PC-9 (cell line): ENCODE measurements at regions not wholly inside any gene's neighbourhood (a gene's known extent, or its start where the extent isn't known, plus 50 kb on each side); places are given as distances from the start of the nearest gene placed in this dataset.

Experiments
- EZH2 ChIP-seq: fragments of 200-600 bp; sonication (generic); IDR thresholded peaks from 2 replicates; pipeline ENCODE4 v1.8.0; 2017; ENCODE audit warnings: antibody characterized with exemption, low read depth
- TF ChIP-seq, protein P1 (sequence below): fragments of 200-600 bp; sonication (generic); conservative IDR thresholded peaks from 2 replicates; pipeline ENCODE4 v1.6.1; 2017; ENCODE audit warnings: mixed run types, antibody characterized with exemption, mild to moderate bottlenecking, moderate library complexity

DNA sequence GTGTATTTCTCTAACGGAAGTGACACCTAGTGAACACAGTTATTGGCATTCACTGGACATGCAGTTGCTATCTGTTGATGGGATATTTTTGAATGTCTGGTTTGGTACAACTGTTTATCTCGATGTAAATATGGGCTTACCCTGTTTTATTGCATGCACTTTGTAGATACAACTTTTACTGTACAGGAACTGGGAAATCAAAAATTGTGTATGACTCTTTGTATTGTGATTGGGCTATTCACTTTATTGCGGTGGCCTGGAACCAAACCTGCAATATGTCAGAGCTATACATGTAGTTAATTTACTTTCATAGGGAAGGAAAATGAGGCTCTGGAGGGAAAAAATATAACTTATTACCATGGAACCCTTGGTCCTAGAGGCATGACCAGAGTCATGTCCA, 380.7 kb upstream of the KIRREL3 start:
- TF ChIP-seq, protein P1, sequence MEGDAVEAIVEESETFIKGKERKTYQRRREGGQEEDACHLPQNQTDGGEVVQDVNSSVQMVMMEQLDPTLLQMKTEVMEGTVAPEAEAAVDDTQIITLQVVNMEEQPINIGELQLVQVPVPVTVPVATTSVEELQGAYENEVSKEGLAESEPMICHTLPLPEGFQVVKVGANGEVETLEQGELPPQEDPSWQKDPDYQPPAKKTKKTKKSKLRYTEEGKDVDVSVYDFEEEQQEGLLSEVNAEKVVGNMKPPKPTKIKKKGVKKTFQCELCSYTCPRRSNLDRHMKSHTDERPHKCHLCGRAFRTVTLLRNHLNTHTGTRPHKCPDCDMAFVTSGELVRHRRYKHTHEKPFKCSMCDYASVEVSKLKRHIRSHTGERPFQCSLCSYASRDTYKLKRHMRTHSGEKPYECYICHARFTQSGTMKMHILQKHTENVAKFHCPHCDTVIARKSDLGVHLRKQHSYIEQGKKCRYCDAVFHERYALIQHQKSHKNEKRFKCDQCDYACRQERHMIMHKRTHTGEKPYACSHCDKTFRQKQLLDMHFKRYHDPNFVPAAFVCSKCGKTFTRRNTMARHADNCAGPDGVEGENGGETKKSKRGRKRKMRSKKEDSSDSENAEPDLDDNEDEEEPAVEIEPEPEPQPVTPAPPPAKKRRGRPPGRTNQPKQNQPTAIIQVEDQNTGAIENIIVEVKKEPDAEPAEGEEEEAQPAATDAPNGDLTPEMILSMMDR = no peak
- no peak for TF ChIP-seq EZH2
